ENCODE measurements at regions not wholly inside any gene's neighbourhood (a gene's known extent, or its start where the extent isn't known, plus 50 kb on each side); places are given as distances from the start of the nearest gene placed in this dataset.

GRCh38 chr2:151025816-151026215, 235.8 kb downstream of the RBM43 start (continued):
- TF ChIP-seq ZNF462 (CRISPR knock-in tag; IDR thresholded peaks at IDR 0.05) = no peak

GRCh38 chr2:151024696-151025251, 236.9 kb downstream of the RBM43 start:
- Histone ChIP-seq H3K4me2 (no peak overlapping the region), H3K4me1 (ENCODE audit: insufficient read depth) (no peaks in the 10 kb centered on the region), H3K4me3 (no peak overlapping the region), H3K27ac (ENCODE audit: low read depth) (no peak overlapping the region), H3F3A (replicated peaks; ENCODE audit: low read depth) (no peaks in the 10 kb centered on the region), H3K79me2 (replicated peaks; ENCODE audit: insufficient read depth) (no peaks in the 10 kb centered on the region), H3K9me2 (ENCODE audit: insufficient read depth) (peaks cover 6% of the 10 kb centered on the region), H4K20me1 (replicated peaks; ENCODE audit: insufficient read depth) (no peaks in the 10 kb centered on the region), H3K27me3 (ENCODE audit: insufficient read depth) (no peaks in the 10 kb centered on the region), H3K36me3 (ENCODE audit: insufficient read depth) (no peaks in the 10 kb centered on the region), H2AFZ (peak overlapping the region; percentile 76; the same call in 1 of the 2 replicates)
- Mint-ChIP-seq H3K4me3 (no peak overlapping the region), H3K9me3 (no peaks in the 10 kb centered on the region), H3K27me3 (ENCODE audit: insufficient read depth, low read depth, poor library complexity) (no peaks in the 10 kb centered on the region), H3K4me1 (no peaks in the 10 kb centered on the region), H3K36me3 (ENCODE audit: low read depth) (peaks cover 2% of the 10 kb centered on the region; the same call in 1 of the 3 replicates), H3K27ac (no peak overlapping the region)
- DNase-seq (ENCODE audit: low spot score) = no peak
- no peak for ATAC-seq
- TF ChIP-seq ZNF331 (CRISPR knock-in tag; IDR thresholded peaks at IDR 0.05; ENCODE audit: low read depth) (no peak), REST (IDR thresholded peaks at IDR 0.05; ENCODE audit: unreplicated experiment) (no peak), ZNF462 (CRISPR knock-in tag; IDR thresholded peaks at IDR 0.05) (no peak)

Data from GM23338 (cell line).